ENCODE measurements at regions not wholly inside any gene's neighbourhood (a gene's known extent, or its start where the extent isn't known, plus 50 kb on each side); places are given as distances from the start of the nearest gene placed in this dataset.

- no peaks in the 10 kb centered on the region; the same call in 1 of the 2 replicates for H3K27me3 Mint-ChIP-seq (ENCODE audit: low read depth)
- Histone ChIP-seq H3K27ac (ENCODE audit: insufficient read length, low read depth, low read length) (no peak overlapping the region), H3K9me3 (ENCODE audit: control insufficient read depth, low read depth, low read length) (no peaks in the 10 kb centered on the region), H2BK15ac (ENCODE audit: low read depth, low read length) (no peak overlapping the region), H3K23me2 (ENCODE audit: insufficient read length, low read depth, low read length, poor library complexity, severe bottlenecking) (no peaks in the 10 kb centered on the region), H2AK5ac (ENCODE audit: insufficient read length, low read length) (no peak overlapping the region), H2BK120ac (ENCODE audit: low read depth, low read length, poor library complexity, severe bottlenecking) (no peak overlapping the region), H3T11ph (ENCODE audit: low read length) (no peak overlapping the region), H3K18ac (ENCODE audit: insufficient read length, low read depth, low read length) (no peak overlapping the region), H2BK20ac (ENCODE audit: low read depth, low read length, poor library complexity, severe bottlenecking) (no peak overlapping the region), H2AFZ (ENCODE audit: low read length) (no peak overlapping the region), H3K23ac (ENCODE audit: insufficient read length, low read depth, low read length) (no peak overlapping the region), H3K4me1 (ENCODE audit: insufficient read depth, low read length) (no peaks in the 10 kb centered on the region), H4K91ac (ENCODE audit: insufficient read length, low read depth, low read length) (no peak overlapping the region), H3K4ac (ENCODE audit: low read depth, low read length) (no peak overlapping the region), H3K56ac (ENCODE audit: insufficient read length, low read depth, low read length) (no peak overlapping the region), H2BK5ac (ENCODE audit: insufficient read length, low read length) (no peak overlapping the region), H4K8ac (replicated peaks; ENCODE audit: insufficient read length, low read depth, low read length) (no peak overlapping the region), H3K79me1 (ENCODE audit: insufficient read depth, low read depth, low read length, poor library complexity, severe bottlenecking) (no peaks in the 10 kb centered on the region), H4K5ac (ENCODE audit: insufficient read length, low read depth, low read length) (no peak overlapping the region), H3K27me3 (ENCODE audit: insufficient read depth, low read length) (no peaks in the 10 kb centered on the region), H3K14ac (ENCODE audit: insufficient read depth, low read length) (no peak overlapping the region), H3K9ac (ENCODE audit: extremely low read depth, insufficient read length, low read length) (no peak overlapping the region), H4K20me1 (ENCODE audit: control insufficient read depth, insufficient read depth, insufficient read length) (no peaks in the 10 kb centered on the region), H2BK12ac (ENCODE audit: insufficient read length, low read depth, low read length) (no peak overlapping the region), H3K79me2 (ENCODE audit: insufficient read depth, low read length) (no peaks in the 10 kb centered on the region), H3K4me2 (ENCODE audit: insufficient read depth, insufficient read length, low read length) (no peak overlapping the region)
- H3K36me3 Mint-ChIP-seq (ENCODE audit: insufficient read depth in 1 of 3, low read depth in 3 of 3) = peaks cover 0 to 2% (median 0%) of the 10 kb centered on the region in 3 experiments; a peak in 1 of 7 replicates
- WGBS (ENCODE audit: extremely low coverage, insufficient read length, low lambda C conversion rate) = no CpG with 5 or more reads among the region's 5 CpGs
- DNase-seq = no peak
- H3K9me3 Mint-ChIP-seq = peaks cover 0 to 2% of the 10 kb centered on the region in 2 experiments; a peak in 2 of 5 replicates
- H3K27ac Mint-ChIP-seq = no peak overlapping the region
- peaks cover 16 to 19% of the 10 kb centered on the region in 2 experiments for H3K4me1 Mint-ChIP-seq
- no peak overlapping the region for H3K4me3 Mint-ChIP-seq
- no peak for TF ChIP-seq CTCF (conservative IDR thresholded peaks at IDR 0.05)
These were observed 786.9 kb downstream of the AACS start for GRCh38 chr12:125852116-125852515.

Measured in H9 (cell line).